ENCODE measurements at regions not wholly inside any gene's neighbourhood (a gene's known extent, or its start where the extent isn't known, plus 50 kb on each side); places are given as distances from the start of the nearest gene placed in this dataset.

DNA sequence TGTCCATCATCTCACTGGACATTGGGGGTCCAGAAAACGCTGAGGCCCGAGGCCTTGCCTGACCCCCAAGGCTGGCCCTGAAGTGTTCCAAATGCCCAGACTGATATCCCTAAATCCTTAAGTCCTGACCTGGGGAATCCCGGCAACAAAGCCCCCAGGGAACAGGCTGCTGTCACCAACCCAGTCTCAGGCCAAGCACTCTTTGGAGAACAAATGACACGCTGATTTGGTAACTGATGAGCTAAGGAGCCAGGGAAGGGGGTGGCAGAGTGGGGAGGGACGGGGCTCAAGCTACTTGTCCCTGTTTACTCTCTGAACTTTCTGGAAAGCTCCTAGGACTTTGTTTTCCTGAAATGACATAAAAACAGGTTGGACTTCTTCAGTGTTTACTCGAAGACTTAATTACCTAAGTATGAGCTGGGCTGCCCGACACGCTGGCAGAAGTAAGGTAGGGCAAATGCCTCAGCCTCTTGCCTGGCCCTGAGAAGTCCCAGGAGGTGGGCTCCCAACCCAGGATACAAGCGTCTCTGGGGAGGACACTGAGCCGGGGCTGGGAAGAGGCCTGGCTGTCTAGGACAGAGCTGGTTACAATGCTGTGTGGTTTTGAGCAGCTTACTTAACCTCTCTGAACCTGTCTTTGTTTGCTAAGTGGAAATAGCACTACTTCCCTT is 105.5 kb upstream of the GLI2 start:
- H3K27me3 ChIP-seq, result no peaks in the 10 kb centered on the region
- no peak overlapping the region for H3K4me3 ChIP-seq (ENCODE audit: low read depth in 1 of 2, low read length in 1 of 2)
- H3K27ac ChIP-seq, result no peak overlapping the region
- no peaks in the 10 kb centered on the region for H3K4me1 ChIP-seq (ENCODE audit: control insufficient read depth in 1 of 2, insufficient read depth in 1 of 2, low read depth in 1 of 2, low read length in 1 of 2)
- TF ChIP-seq, protein P1, sequence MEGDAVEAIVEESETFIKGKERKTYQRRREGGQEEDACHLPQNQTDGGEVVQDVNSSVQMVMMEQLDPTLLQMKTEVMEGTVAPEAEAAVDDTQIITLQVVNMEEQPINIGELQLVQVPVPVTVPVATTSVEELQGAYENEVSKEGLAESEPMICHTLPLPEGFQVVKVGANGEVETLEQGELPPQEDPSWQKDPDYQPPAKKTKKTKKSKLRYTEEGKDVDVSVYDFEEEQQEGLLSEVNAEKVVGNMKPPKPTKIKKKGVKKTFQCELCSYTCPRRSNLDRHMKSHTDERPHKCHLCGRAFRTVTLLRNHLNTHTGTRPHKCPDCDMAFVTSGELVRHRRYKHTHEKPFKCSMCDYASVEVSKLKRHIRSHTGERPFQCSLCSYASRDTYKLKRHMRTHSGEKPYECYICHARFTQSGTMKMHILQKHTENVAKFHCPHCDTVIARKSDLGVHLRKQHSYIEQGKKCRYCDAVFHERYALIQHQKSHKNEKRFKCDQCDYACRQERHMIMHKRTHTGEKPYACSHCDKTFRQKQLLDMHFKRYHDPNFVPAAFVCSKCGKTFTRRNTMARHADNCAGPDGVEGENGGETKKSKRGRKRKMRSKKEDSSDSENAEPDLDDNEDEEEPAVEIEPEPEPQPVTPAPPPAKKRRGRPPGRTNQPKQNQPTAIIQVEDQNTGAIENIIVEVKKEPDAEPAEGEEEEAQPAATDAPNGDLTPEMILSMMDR (IDR thresholded peaks at IDR 0.05), result no peak
- no peaks in the 10 kb centered on the region for H3K9me3 ChIP-seq
- no peaks in the 10 kb centered on the region for H3K36me3 ChIP-seq

DNA sequence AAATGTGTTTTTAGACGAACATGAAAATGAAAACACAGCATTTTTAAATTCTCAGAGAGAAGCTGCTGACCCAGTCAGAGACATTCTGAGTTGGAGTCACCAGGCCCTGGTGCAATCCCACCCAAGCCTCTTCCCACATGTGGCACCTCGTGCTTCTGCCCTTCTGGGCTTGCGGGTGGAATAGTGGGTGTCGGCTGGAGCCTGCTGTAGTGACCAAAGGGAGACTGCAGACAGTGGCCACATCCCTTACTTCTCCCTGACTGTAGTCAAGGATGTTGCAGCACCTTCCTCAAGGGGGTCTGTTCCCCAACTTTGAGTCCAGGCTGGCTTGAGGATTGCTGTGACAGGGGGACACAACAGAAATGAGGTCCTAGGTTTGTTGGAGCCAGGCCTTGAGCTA is 104.4 kb upstream of the GLI2 start:
- peaks cover 10% of the 10 kb centered on the region for H3K27me3 ChIP-seq
- H3K4me1 ChIP-seq (ENCODE audit: control insufficient read depth in 1 of 2, insufficient read depth in 1 of 2, low read depth in 1 of 2, low read length in 1 of 2), result no peaks in the 10 kb centered on the region
- TF ChIP-seq, protein P1 (IDR thresholded peaks at IDR 0.05), result no peak
- H3K36me3 ChIP-seq, result no peaks in the 10 kb centered on the region
- H3K27ac ChIP-seq, result no peak overlapping the region
- no peak overlapping the region for H3K4me3 ChIP-seq (ENCODE audit: low read depth in 1 of 2, low read length in 1 of 2)
- no peaks in the 10 kb centered on the region for H3K9me3 ChIP-seq

DNA sequence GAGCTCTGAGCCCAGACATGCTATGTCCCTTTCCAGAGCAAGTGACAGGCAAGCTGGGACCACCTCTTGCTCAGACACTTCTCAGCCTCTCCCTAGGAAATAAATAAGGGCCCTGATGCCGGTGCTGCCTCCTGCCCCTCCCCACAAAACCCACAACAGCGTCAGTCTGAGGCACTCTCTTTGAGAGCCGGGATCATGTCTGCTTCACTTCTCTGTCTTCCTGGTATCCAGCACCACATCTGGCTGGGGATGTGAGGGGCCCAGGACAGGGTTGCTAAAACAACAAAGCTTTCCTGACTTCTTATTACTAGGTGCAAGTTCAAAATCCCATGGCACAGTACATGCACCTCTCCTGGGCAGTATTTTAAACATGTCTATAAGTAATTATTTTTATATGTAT is 103.9 kb upstream of the GLI2 start:
- Histone ChIP-seq H3K4me1 (ENCODE audit: control insufficient read depth in 1 of 2, insufficient read depth in 1 of 2, low read depth in 1 of 2, low read length in 1 of 2) (no peaks in the 10 kb centered on the region), H3K27ac (no peak overlapping the region), H3K9me3 (no peaks in the 10 kb centered on the region), H3K27me3 (peaks cover 10% of the 10 kb centered on the region), H3K4me3 (ENCODE audit: low read depth in 1 of 2, low read length in 1 of 2) (no peak overlapping the region), H3K36me3 (no peaks in the 10 kb centered on the region)
- TF ChIP-seq, protein P1 (IDR thresholded peaks at IDR 0.05), result no peak

DNA sequence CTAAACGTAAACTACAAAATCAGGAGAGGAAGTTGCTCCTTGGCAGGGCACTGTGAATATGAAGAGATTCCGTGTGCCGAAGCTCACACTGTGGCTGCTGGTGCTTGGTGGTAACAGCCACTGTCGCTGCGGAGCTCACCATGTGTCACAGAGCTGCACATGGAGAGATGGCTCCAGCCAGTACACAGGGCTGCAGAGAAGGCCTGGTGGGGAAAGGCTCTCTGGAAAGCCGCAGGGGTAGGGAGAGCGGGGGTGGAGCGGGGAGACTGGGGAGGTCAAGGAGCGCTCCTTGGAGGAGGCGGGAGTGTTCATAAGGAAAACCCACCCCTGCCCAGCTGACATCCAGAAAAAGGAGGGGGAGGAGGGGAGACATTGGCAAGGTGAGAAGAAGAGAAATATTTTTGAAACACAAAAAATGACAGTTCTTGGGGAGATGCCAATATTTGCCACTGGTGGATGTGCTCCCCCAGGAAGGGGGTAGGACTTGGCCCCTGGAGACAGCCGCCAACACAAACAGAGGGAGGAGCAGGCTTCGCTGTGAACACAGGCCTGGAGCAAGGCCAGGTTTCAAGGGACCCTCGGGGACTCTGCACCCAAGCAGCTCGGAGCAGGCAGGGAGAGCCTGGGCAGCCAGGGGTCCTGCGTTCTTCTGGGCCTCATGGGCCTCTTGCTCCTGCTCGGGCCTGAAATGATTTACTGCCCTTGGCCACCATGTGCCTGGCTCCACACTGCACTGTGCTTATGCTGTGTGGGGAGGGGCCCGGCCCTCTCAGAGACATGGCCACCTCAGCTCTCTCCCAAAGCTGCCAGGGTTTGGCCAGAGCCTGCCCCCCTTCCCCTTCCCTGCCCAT is 102.6 kb upstream of the GLI2 start:
- Histone ChIP-seq H3K27ac (no peak overlapping the region), H3K4me1 (ENCODE audit: control insufficient read depth in 1 of 2, insufficient read depth in 1 of 2, low read depth in 1 of 2, low read length in 1 of 2) (no peaks in the 10 kb centered on the region), H3K9me3 (no peaks in the 10 kb centered on the region), H3K27me3 (peaks cover 10% of the 10 kb centered on the region), H3K36me3 (no peaks in the 10 kb centered on the region), H3K4me3 (ENCODE audit: low read depth in 1 of 2, low read length in 1 of 2) (no peak overlapping the region)
- TF ChIP-seq, protein P1 (IDR thresholded peaks at IDR 0.05), result no peak

DNA sequence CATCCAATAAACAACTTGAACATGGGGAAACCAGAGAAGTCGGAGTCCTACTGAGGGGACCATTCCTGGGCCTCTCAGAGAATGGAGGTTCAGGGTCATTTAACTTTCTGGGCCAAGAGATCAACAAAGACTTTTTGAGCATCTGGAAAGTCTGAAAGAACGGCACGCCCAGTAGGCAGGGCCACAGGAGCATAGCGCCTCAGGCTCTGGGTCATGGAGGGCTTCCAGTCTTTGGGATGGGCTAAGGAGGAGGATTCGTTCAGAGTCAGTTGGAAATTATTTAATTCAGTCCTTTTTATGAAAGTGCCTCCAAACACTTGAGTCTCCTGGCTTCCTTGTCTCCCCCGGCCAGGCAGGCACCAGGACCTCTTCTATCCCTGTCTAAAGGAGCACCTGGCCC is 101.1 kb upstream of the GLI2 start:
- H3K27ac ChIP-seq, result no peak overlapping the region

More for the DNA sequence above, 101.1 kb upstream of the GLI2 start:
- no peak overlapping the region for H3K4me3 ChIP-seq (ENCODE audit: low read depth in 1 of 2, low read length in 1 of 2)
- TF ChIP-seq, protein P1 (IDR thresholded peaks at IDR 0.05), result no peak
- H3K9me3 ChIP-seq, result no peaks in the 10 kb centered on the region
- H3K36me3 ChIP-seq, result no peaks in the 10 kb centered on the region
- no peaks in the 10 kb centered on the region for H3K4me1 ChIP-seq (ENCODE audit: control insufficient read depth in 1 of 2, insufficient read depth in 1 of 2, low read depth in 1 of 2, low read length in 1 of 2)
- H3K27me3 ChIP-seq, result peaks cover 10% of the 10 kb centered on the region

Measured in neutrophil (primary cell).